Suprapubic skin (tissue), 4 donors: ENCODE measurements at regions not wholly inside any gene's neighbourhood (a gene's known extent, or its start where the extent isn't known, plus 50 kb on each side); places are given as distances from the start of the nearest gene placed in this dataset.

Source experiments
- DNase-seq, 2 donors: peaks; one replicate each; pipeline ENCODE4 v3.0.0-alpha.2; 2019; ENCODE audit warnings: low spot score in 2 of 2
- H3K27ac ChIP-seq: fragments of 200-600 bp; sonication (generic); one replicate; pipeline ENCODE4 v1.5.1; 2019
- H3K27me3 ChIP-seq: fragments of 200-600 bp; sonication (generic); one replicate; pipeline ENCODE4 v1.5.1; 2019
- H3K36me3 ChIP-seq: fragments of 200-600 bp; sonication (generic); one replicate; pipeline ENCODE4 v1.5.1; 2019
- H3K4me1 ChIP-seq: fragments of 200-600 bp; sonication (generic); one replicate; pipeline ENCODE4 v1.5.1; 2019
- H3K4me3 ChIP-seq: fragments of 200-600 bp; sonication (generic); one replicate; pipeline ENCODE4 v1.5.1; 2019; ENCODE audit warnings: mild to moderate bottlenecking
- H3K9me3 ChIP-seq: fragments of 200-600 bp; sonication (generic); one replicate; pipeline ENCODE4 v1.5.1; 2019
- EP300 ChIP-seq: sonication (generic); formaldehyde crosslinking; IDR thresholded peaks from one replicate; pipeline ENCODE4 v1.6.1; 2017; ENCODE audit warnings: antibody characterized with exemption
- POLR2A ChIP-seq, 2 donors: fragments of 450-650 bp; IDR thresholded peaks; one replicate each; pipeline ENCODE4 v1.6.1; 2017; ENCODE audit warnings: antibody characterized with exemption in 2 of 2, mild to moderate bottlenecking in 2 of 2, moderate library complexity in 2 of 2
- POLR2AphosphoS5 ChIP-seq, 3 donors: sonication (generic); formaldehyde crosslinking; IDR thresholded peaks; one replicate each; pipeline ENCODE4 v1.6.1; 2017; ENCODE audit warnings: antibody characterized with exemption in 3 of 3
- WGBS: methylation state at CpG from one replicate; pipeline ENCODE4 v1.1.5; 2018; 5-methylcytosine and 5-hydroxymethylcytosine counted together
- TF ChIP-seq, protein P1 (sequence below), 2 donors: fragments of 200-600 bp in 1 of 2; fragments of 450-650 bp in 1 of 2; sonication (generic) in 1 of 2; IDR thresholded peaks; one replicate each; pipeline ENCODE4 v1.5.1; 2016 to 2019; ENCODE audit warnings: antibody characterized with exemption in 2 of 2, mild to moderate bottlenecking in 1 of 2, moderate library complexity in 1 of 2

DNA sequence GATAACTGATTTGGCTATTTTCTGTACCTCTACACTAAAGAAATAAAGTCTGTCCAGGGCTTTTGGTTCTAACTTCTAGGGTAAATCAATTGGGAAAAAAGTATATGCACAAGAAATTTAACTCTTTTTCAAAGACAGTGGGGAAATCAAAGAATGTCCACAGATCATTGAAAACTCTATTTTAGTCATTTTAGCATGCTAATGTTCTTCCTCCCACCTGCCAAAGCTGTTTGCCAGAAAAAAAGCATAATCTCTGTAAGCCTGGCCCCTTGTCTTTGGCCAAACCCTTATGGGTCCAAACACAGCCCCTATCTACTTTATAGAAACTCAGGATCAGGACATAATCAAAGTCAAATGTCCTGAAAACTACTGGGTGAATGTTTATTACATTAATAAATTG lies 302.2 kb upstream of the ESRRG start:
- Histone ChIP-seq H3K27ac (no peak overlapping the region), H3K27me3 (no peaks in the 10 kb centered on the region), H3K9me3 (no peaks in the 10 kb centered on the region), H3K4me1 (peaks cover 13% of the 10 kb centered on the region), H3K36me3 (no peaks in the 10 kb centered on the region), H3K4me3 (no peak overlapping the region)
- TF ChIP-seq POLR2AphosphoS5 (IDR thresholded peaks at IDR 0.05) = no peak
- TF ChIP-seq POLR2A (IDR thresholded peaks at IDR 0.05) = no peak
- TF ChIP-seq, protein P1, sequence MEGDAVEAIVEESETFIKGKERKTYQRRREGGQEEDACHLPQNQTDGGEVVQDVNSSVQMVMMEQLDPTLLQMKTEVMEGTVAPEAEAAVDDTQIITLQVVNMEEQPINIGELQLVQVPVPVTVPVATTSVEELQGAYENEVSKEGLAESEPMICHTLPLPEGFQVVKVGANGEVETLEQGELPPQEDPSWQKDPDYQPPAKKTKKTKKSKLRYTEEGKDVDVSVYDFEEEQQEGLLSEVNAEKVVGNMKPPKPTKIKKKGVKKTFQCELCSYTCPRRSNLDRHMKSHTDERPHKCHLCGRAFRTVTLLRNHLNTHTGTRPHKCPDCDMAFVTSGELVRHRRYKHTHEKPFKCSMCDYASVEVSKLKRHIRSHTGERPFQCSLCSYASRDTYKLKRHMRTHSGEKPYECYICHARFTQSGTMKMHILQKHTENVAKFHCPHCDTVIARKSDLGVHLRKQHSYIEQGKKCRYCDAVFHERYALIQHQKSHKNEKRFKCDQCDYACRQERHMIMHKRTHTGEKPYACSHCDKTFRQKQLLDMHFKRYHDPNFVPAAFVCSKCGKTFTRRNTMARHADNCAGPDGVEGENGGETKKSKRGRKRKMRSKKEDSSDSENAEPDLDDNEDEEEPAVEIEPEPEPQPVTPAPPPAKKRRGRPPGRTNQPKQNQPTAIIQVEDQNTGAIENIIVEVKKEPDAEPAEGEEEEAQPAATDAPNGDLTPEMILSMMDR (IDR thresholded peaks at IDR 0.05) = no peak
- TF ChIP-seq EP300 = no peak
- no peak for DNase-seq

DNA sequence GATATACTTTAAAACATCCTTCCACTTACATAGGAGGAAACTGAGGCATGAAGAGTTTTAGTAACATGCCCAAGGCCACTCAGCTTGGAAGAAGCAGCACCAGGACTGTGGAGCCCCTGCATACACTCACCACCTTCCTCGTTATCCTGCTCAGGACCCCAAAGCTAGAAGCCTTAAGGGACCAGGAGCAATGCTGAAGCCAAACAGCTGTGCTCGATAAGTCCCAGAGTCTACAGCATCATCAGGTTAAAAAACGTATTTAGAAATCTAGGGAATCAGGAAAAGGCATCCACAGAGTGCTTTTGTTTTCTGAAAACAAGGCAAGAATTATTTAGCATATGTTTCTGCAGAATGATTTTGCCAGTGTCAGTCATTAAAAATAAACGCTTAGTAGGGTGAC lies 301.7 kb upstream of the ESRRG start:
- TF ChIP-seq POLR2A (IDR thresholded peaks at IDR 0.05) = no peak
- no peak for TF ChIP-seq EP300
- no peak for TF ChIP-seq POLR2AphosphoS5 (IDR thresholded peaks at IDR 0.05)
- TF ChIP-seq, protein P1 (IDR thresholded peaks at IDR 0.05) = no peak
- H3K36me3 ChIP-seq = no peaks in the 10 kb centered on the region
- whole genome bisulfite sequencing = 82% methylated on average over 4 of the region's 4 CpGs
- no peak for DNase-seq
- H3K27me3 ChIP-seq = no peaks in the 10 kb centered on the region
- no peak overlapping the region for H3K27ac ChIP-seq
- H3K4me3 ChIP-seq = no peak overlapping the region
- H3K9me3 ChIP-seq = no peaks in the 10 kb centered on the region
- peaks cover 13% of the 10 kb centered on the region for H3K4me1 ChIP-seq

DNA sequence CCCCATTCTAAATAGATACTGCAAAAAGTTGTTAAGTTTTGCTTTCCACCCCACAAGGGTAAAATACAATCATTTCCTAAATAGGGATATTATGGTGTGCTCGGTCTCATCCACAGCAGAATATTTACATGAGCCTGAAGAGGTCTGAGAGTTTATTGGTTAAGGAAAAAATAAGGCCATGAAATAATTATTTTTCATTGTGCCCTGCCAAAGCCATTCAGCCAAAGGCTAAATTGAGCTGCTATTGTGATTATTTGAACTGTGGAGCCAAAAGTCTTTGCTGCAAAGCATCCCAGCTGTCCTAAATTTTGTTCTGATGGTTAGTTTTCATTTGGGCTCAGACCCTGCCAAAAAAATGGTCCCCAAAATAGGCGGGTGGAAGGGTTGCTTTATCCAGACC lies 298.7 kb upstream of the ESRRG start:
- 54% methylated on average over 2 of the region's 2 CpGs for WGBS
- H3K36me3 ChIP-seq = no peaks in the 10 kb centered on the region
- no peak for TF ChIP-seq POLR2AphosphoS5 (IDR thresholded peaks at IDR 0.05)
- H3K9me3 ChIP-seq = no peaks in the 10 kb centered on the region
- no peak for DNase-seq
- H3K27ac ChIP-seq = no peak overlapping the region
- no peak overlapping the region for H3K4me3 ChIP-seq
- H3K27me3 ChIP-seq = no peaks in the 10 kb centered on the region
- H3K4me1 ChIP-seq = no peaks in the 10 kb centered on the region

DNA sequence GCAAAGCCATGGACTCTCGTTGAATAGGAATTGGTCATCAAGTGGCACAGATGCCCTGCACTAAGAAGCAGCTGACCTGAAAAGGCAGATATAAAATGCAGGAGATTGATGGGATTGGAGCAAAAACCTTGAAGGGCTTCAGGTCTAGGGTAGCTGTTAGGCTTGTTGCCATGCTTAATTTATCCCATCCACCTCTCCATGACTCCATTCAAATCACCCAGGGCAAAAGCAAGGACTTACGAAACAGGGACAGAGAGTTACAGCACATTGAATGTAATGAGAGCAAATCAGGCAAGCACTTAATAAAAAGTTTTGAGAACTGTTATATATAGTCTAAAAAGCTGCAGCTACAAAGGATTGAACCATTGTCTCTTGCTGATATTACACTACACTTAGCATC lies 298.2 kb upstream of the ESRRG start:
- WGBS = 46% methylated on average over 2 of the region's 2 CpGs
- H3K36me3 ChIP-seq = no peaks in the 10 kb centered on the region
- no peaks in the 10 kb centered on the region for H3K9me3 ChIP-seq
- no peaks in the 10 kb centered on the region for H3K27me3 ChIP-seq
- H3K27ac ChIP-seq = no peak overlapping the region
- no peak overlapping the region for H3K4me3 ChIP-seq
- TF ChIP-seq POLR2AphosphoS5 (IDR thresholded peaks at IDR 0.05) (no peak), POLR2A (IDR thresholded peaks at IDR 0.05) (no peak), EP300 (no peak)
- TF ChIP-seq, protein P1 (IDR thresholded peaks at IDR 0.05) = no peak
- DNase-seq = no peak
- H3K4me1 ChIP-seq = no peaks in the 10 kb centered on the region

DNA sequence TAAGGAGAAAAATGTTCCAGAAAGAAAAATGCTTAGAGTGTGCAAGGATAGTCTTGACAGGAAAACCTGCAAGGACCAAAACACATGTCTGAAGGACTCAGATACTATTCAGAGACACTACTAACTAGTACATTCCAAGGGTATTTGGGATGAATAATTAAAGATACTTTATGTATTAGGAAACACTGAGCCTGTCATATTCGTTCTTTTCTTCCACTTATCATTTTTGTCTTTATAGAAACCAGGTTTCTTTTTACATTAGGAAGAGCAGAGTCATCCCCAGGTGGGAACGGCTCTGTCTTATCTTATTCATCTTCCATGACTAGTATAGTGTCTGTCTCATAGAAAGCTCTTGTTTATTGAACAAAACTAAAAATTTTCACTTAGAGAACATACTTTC lies 296.2 kb upstream of the ESRRG start:
- Histone ChIP-seq H3K36me3 (no peaks in the 10 kb centered on the region), H3K4me1 (no peaks in the 10 kb centered on the region), H3K4me3 (no peak overlapping the region), H3K27me3 (no peaks in the 10 kb centered on the region), H3K9me3 (no peaks in the 10 kb centered on the region), H3K27ac (no peak overlapping the region)
- WGBS = 50% methylated on average over 2 of the region's 2 CpGs
- no peak for DNase-seq
- TF ChIP-seq EP300 = no peak
- TF ChIP-seq POLR2A (IDR thresholded peaks at IDR 0.05) = no peak
- TF ChIP-seq, protein P1 (IDR thresholded peaks at IDR 0.05) = no peak
- no peak for TF ChIP-seq POLR2AphosphoS5 (IDR thresholded peaks at IDR 0.05)

DNA sequence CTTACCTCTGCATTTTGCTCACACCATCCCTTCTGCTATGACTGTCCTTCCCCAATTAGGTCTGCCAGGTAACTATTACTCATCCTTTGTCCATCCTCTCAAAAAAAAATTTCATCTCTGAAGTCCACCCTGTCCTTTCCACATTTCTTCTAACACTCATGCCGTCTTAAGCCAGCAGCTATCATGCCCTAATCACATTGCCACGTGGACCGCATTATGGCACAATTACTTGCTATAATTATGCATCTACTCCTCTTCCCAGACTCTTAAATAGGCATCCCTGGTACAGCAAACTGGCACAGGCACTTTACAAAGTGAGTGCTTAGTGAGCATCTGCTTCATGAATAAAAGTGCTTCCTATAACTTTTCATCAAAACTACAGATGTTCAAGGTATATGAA lies 295.4 kb upstream of the ESRRG start:
- no peaks in the 10 kb centered on the region for H3K36me3 ChIP-seq
- H3K27me3 ChIP-seq = no peaks in the 10 kb centered on the region
- 76% methylated on average over 3 of the region's 3 CpGs for WGBS
- DNase-seq = no peak
- no peaks in the 10 kb centered on the region for H3K4me1 ChIP-seq
- no peak overlapping the region for H3K4me3 ChIP-seq
- TF ChIP-seq POLR2A (IDR thresholded peaks at IDR 0.05) = no peak
- no peak overlapping the region for H3K27ac ChIP-seq
- no peaks in the 10 kb centered on the region for H3K9me3 ChIP-seq
